Caco-2 (cell line): ENCODE measurements at regions not wholly inside any gene's neighbourhood (a gene's known extent, or its start where the extent isn't known, plus 50 kb on each side); places are given as distances from the start of the nearest gene placed in this dataset.

ENCODE experiments used
- BruUV-seq: library from RNA; stranded (reverse); fragments of 400-500 nt; replicated peaks from 2 replicates; lab custom pipeline; 2021; lab: Mats Ljungman, UMichigan
- CTCF ChIA-PET: fragments of 300-600 bp; sonication (Branson Sonifier 250); formaldehyde crosslinking; loops from one replicate; lab custom pipeline; 2022; ENCODE audit warnings: antibody characterized with exemption; lab: Charles Lee
- POLR2A ChIA-PET: fragments of 300-600 bp; sonication (Branson Sonifier 250); formaldehyde crosslinking; loops from one replicate; lab custom pipeline; 2022; ENCODE audit warnings: antibody characterized with exemption; lab: Charles Lee
- DNase-seq, 2 experiments: peaks; one replicate each; pipeline versions ENCODE4 v3.0.0 to v3.0.0-alpha.2; 2020 to 2022
- H3K27me3 ChIP-seq: replicated peaks from 2 replicates; pipeline ENCODE4 v1.6.0; 2011; ENCODE audit warnings: low read length; ENCODE audit not compliant: control insufficient read depth, insufficient read depth
- H3K36me3 ChIP-seq: 2 replicates; pipeline ENCODE4 v1.5.1; 2011; ENCODE audit warnings: low read length; ENCODE audit not compliant: control insufficient read depth, insufficient read depth
- H3K4me1 ChIP-seq: fragments of 250-450 bp; sonication (Bioruptor Pico); 2 replicates; pipeline ENCODE4 v1.5.1; 2020; ENCODE audit warnings: mild to moderate bottlenecking
- H3K4me3 ChIP-seq: 2 replicates; pipeline ENCODE4 v1.5.1; 2011; ENCODE audit warnings: low read depth, mild to moderate bottlenecking, control low read depth, low read length
- H3K9me3 ChIP-seq: fragments of 250-450 bp; sonication (Bioruptor Pico); 2 replicates; pipeline ENCODE4 v1.5.1; 2020; ENCODE audit warnings: mild to moderate bottlenecking, moderate library complexity
- H3K27ac Mint-ChIP-seq: one replicate; pipeline ENCODE4 v1.8.0; 2022; ENCODE audit warnings: mixed read lengths; ENCODE audit not compliant: unreplicated experiment
- H3K27me3 Mint-ChIP-seq: one replicate; pipeline ENCODE4 v1.8.0; 2022; ENCODE audit warnings: mixed read lengths; ENCODE audit not compliant: insufficient read depth, unreplicated experiment
- H3K36me3 Mint-ChIP-seq: one replicate; pipeline ENCODE4 v1.8.0; 2022; ENCODE audit warnings: mild to moderate bottlenecking, mixed read lengths; ENCODE audit not compliant: insufficient read depth, unreplicated experiment
- H3K4me1 Mint-ChIP-seq: one replicate; pipeline ENCODE4 v1.8.0; 2022; ENCODE audit warnings: low read depth, mixed read lengths; ENCODE audit not compliant: unreplicated experiment
- H3K4me3 Mint-ChIP-seq: one replicate; pipeline ENCODE4 v1.8.0; 2022; ENCODE audit warnings: mild to moderate bottlenecking, moderate library complexity, mixed read lengths; ENCODE audit not compliant: unreplicated experiment
- H3K9me3 Mint-ChIP-seq: one replicate; pipeline ENCODE4 v1.8.0; 2022; ENCODE audit warnings: mixed read lengths; ENCODE audit not compliant: unreplicated experiment
- intact Hi-C: fragments of 100-400 bp; cut with micrococcal nuclease; formaldehyde crosslinking; loops from one replicate; pipeline ENCODE4 v1.10.0; 2022; ENCODE audit not compliant: unreplicated experiment
- TF ChIP-seq, protein P1 (sequence below), 2 experiments: fragments of 200-600 bp in 1 of 2; IDR thresholded peaks; 1 replicate in 1 of 2; 2 replicates in 1 of 2; pipeline versions ENCODE4 v1.5.1 to v1.8.0; 2011 to 2022; ENCODE audit warnings: antibody characterized with exemption in 1 of 2, control low read depth in 1 of 2, inconsistent platforms in 1 of 2, low read depth in 1 of 2, low read length in 1 of 2, mild to moderate bottlenecking in 1 of 2, moderate library complexity in 1 of 2; ENCODE audit not compliant: insufficient read depth in 1 of 2, severe bottlenecking in 1 of 2, unreplicated experiment in 1 of 2

GRCh38 chr10:61172182-61172926 lies 228.4 kb upstream of the RHOBTB1 start:
- Mint-ChIP-seq H3K27me3 (peaks cover 12% of the 10 kb centered on the region), H3K4me3 (no peak overlapping the region), H3K9me3 (peaks cover 10% of the 10 kb centered on the region), H3K36me3 (no peaks in the 10 kb centered on the region), H3K4me1 (no peaks in the 10 kb centered on the region), H3K27ac (no peak overlapping the region)
- POLR2A ChIA-PET: no interaction called here
- CTCF ChIA-PET: no interaction called here
- Histone ChIP-seq H3K27me3 (no peaks in the 10 kb centered on the region), H3K36me3 (no peaks in the 10 kb centered on the region), H3K4me1 (no peaks in the 10 kb centered on the region), H3K4me3 (no peak overlapping the region), H3K9me3 (no peaks in the 10 kb centered on the region; the same call in 1 of the 2 replicates)
- intact Hi-C loops: no loop called here
- DNase-seq: no peak
- no TSS peak for BruUV-seq
- TF ChIP-seq, protein P1, sequence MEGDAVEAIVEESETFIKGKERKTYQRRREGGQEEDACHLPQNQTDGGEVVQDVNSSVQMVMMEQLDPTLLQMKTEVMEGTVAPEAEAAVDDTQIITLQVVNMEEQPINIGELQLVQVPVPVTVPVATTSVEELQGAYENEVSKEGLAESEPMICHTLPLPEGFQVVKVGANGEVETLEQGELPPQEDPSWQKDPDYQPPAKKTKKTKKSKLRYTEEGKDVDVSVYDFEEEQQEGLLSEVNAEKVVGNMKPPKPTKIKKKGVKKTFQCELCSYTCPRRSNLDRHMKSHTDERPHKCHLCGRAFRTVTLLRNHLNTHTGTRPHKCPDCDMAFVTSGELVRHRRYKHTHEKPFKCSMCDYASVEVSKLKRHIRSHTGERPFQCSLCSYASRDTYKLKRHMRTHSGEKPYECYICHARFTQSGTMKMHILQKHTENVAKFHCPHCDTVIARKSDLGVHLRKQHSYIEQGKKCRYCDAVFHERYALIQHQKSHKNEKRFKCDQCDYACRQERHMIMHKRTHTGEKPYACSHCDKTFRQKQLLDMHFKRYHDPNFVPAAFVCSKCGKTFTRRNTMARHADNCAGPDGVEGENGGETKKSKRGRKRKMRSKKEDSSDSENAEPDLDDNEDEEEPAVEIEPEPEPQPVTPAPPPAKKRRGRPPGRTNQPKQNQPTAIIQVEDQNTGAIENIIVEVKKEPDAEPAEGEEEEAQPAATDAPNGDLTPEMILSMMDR (IDR thresholded peaks at IDR 0.05; ENCODE audit: insufficient read depth in 1 of 2, low read depth in 1 of 2, low read length in 1 of 2, severe bottlenecking in 1 of 2, unreplicated experiment in 1 of 2): no peak

- Mint-ChIP-seq H3K27me3 (peaks cover 12% of the 10 kb centered on the region), H3K4me1 (no peaks in the 10 kb centered on the region), H3K36me3 (no peaks in the 10 kb centered on the region), H3K9me3 (peaks cover 11% of the 10 kb centered on the region), H3K4me3 (no peak overlapping the region), H3K27ac (no peak overlapping the region)
- no TSS peak for BruUV-seq
- TF ChIP-seq, protein P1 (IDR thresholded peaks at IDR 0.05; ENCODE audit: insufficient read depth in 1 of 2, low read depth in 1 of 2, low read length in 1 of 2, severe bottlenecking in 1 of 2, unreplicated experiment in 1 of 2): no peak
- Histone ChIP-seq H3K4me3 (no peak overlapping the region), H3K9me3 (no peaks in the 10 kb centered on the region; the same call in 1 of the 2 replicates), H3K27me3 (no peaks in the 10 kb centered on the region), H3K36me3 (no peaks in the 10 kb centered on the region), H3K4me1 (no peaks in the 10 kb centered on the region)
- POLR2A ChIA-PET: no interaction called here
- CTCF ChIA-PET: no interaction called here
- no peak for DNase-seq
- intact Hi-C loops: no loop called here
Observed at GRCh38 chr10:61170594-61170993, 226.6 kb upstream of the RHOBTB1 start.

DNA sequence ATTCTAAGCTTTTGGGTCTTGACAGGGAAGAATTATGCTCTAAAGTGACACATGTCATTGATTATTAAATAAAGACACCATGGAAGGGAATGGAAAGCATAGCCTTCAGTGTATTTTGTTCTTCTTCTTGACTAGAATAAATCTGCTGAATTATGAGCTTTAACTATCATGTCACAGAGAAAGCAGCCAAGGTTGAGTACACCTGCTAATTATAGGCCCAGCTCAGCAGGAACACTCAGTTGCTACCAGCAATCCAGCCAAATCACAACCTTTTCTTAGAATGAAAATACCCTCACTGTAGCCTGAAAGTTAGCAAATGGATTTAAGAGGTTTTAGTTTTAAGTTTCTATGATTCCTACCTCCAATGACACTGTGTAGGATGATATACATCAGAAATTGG lies 225.3 kb upstream of the RHOBTB1 start:
- POLR2A ChIA-PET: no interaction called here
- H3K27ac Mint-ChIP-seq: no peak overlapping the region

More for the DNA sequence above, 225.3 kb upstream of the RHOBTB1 start:
- no peaks in the 10 kb centered on the region; the same call in 1 of the 2 replicates for H3K9me3 ChIP-seq
- no peak overlapping the region for H3K4me3 Mint-ChIP-seq
- peaks cover 11% of the 10 kb centered on the region for H3K9me3 Mint-ChIP-seq
- DNase-seq: no peak
- H3K4me3 ChIP-seq: no peak overlapping the region
- no peaks in the 10 kb centered on the region for H3K36me3 Mint-ChIP-seq
- no peaks in the 10 kb centered on the region for H3K27me3 ChIP-seq
- CTCF ChIA-PET: interaction anchor here (0.5 kb wide), 1 partner anchor 28 kb away, joined by 5 read pairs; no protein-coding TSS in a partner anchor
- no peaks in the 10 kb centered on the region for H3K4me1 Mint-ChIP-seq
- H3K4me1 ChIP-seq: no peaks in the 10 kb centered on the region
- H3K27me3 Mint-ChIP-seq: peaks cover 12% of the 10 kb centered on the region
- H3K36me3 ChIP-seq: no peaks in the 10 kb centered on the region
- TF ChIP-seq, protein P1 (IDR thresholded peaks at IDR 0.05; ENCODE audit: insufficient read depth in 1 of 2, low read depth in 1 of 2, low read length in 1 of 2, severe bottlenecking in 1 of 2, unreplicated experiment in 1 of 2): no peak
- BruUV-seq: no TSS peak
- intact Hi-C loops: no loop called here
